ENCODE measurements at regions not wholly inside any gene's neighbourhood (a gene's known extent, or its start where the extent isn't known, plus 50 kb on each side); places are given as distances from the start of the nearest gene placed in this dataset.

- TF ChIP-seq CTCF (IDR thresholded peaks at IDR 0.05 in 2 of 3, conservative IDR thresholded peaks at IDR 0.05 in 1 of 3; ENCODE audit: borderline replicate concordance in 1 of 3, insufficient read depth in 1 of 3, low read depth in 2 of 3, low read length in 2 of 3) (no peak), POLR2AphosphoS5 (IDR thresholded peaks at IDR 0.05; ENCODE audit: low read depth, low read length) (no peak), POLR2A (IDR thresholded peaks at IDR 0.05; ENCODE audit: borderline replicate concordance, extremely low read depth, insufficient read depth, insufficient read length) (no peak), FOSL1 (IDR thresholded peaks at IDR 0.05; ENCODE audit: low read depth) (no peak), EZH2phosphoT487 (IDR thresholded peaks at IDR 0.05; ENCODE audit: borderline replicate concordance) (no peak), SP1 (IDR thresholded peaks at IDR 0.05; ENCODE audit: low read depth) (no peak)
- TF ChIP-seq, protein P1, sequence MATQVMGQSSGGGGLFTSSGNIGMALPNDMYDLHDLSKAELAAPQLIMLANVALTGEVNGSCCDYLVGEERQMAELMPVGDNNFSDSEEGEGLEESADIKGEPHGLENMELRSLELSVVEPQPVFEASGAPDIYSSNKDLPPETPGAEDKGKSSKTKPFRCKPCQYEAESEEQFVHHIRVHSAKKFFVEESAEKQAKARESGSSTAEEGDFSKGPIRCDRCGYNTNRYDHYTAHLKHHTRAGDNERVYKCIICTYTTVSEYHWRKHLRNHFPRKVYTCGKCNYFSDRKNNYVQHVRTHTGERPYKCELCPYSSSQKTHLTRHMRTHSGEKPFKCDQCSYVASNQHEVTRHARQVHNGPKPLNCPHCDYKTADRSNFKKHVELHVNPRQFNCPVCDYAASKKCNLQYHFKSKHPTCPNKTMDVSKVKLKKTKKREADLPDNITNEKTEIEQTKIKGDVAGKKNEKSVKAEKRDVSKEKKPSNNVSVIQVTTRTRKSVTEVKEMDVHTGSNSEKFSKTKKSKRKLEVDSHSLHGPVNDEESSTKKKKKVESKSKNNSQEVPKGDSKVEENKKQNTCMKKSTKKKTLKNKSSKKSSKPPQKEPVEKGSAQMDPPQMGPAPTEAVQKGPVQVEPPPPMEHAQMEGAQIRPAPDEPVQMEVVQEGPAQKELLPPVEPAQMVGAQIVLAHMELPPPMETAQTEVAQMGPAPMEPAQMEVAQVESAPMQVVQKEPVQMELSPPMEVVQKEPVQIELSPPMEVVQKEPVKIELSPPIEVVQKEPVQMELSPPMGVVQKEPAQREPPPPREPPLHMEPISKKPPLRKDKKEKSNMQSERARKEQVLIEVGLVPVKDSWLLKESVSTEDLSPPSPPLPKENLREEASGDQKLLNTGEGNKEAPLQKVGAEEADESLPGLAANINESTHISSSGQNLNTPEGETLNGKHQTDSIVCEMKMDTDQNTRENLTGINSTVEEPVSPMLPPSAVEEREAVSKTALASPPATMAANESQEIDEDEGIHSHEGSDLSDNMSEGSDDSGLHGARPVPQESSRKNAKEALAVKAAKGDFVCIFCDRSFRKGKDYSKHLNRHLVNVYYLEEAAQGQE (IDR thresholded peaks at IDR 0.05; ENCODE audit: low read depth): no peak
- TF ChIP-seq, protein P2, sequence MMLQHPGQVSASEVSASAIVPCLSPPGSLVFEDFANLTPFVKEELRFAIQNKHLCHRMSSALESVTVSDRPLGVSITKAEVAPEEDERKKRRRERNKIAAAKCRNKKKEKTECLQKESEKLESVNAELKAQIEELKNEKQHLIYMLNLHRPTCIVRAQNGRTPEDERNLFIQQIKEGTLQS (IDR thresholded peaks at IDR 0.05): no peak
Measured at GRCh38 chr9:18361646-18362045, 112.3 kb upstream of the ADAMTSL1 start.
